ENCODE measurements at regions not wholly inside any gene's neighbourhood (a gene's known extent, or its start where the extent isn't known, plus 50 kb on each side); places are given as distances from the start of the nearest gene placed in this dataset.

DNA sequence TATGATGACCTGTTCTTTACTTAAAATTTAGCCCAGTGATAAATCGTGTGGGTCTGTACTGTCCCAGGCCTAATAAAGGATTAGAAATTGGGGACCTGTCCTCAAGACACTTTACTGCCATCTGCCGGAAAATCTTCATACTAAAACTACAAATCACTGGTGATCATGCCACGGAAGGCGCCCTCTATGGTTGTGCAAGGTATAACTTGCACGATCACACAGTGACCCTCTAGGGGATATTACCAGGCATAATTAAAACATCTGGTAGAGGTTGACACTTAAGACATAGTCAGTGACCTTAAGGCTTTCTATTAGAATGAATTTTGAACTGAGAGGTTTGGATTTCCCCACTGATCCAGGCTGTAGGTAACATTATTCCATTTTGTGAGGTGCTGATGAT is 172.6 kb downstream of the BMP2 start:
- TF ChIP-seq, protein P1, sequence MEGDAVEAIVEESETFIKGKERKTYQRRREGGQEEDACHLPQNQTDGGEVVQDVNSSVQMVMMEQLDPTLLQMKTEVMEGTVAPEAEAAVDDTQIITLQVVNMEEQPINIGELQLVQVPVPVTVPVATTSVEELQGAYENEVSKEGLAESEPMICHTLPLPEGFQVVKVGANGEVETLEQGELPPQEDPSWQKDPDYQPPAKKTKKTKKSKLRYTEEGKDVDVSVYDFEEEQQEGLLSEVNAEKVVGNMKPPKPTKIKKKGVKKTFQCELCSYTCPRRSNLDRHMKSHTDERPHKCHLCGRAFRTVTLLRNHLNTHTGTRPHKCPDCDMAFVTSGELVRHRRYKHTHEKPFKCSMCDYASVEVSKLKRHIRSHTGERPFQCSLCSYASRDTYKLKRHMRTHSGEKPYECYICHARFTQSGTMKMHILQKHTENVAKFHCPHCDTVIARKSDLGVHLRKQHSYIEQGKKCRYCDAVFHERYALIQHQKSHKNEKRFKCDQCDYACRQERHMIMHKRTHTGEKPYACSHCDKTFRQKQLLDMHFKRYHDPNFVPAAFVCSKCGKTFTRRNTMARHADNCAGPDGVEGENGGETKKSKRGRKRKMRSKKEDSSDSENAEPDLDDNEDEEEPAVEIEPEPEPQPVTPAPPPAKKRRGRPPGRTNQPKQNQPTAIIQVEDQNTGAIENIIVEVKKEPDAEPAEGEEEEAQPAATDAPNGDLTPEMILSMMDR (IDR thresholded peaks at IDR 0.05; ENCODE audit: insufficient read depth, low read length, poor library complexity, severe bottlenecking): peak; percentile 40
- TF ChIP-seq EZH2phosphoT487 (conservative IDR thresholded peaks at IDR 0.05; ENCODE audit: low read length): no peak
